Inflammatory macrophage (primary cell): ENCODE measurements at regions not wholly inside any gene's neighbourhood (a gene's known extent, or its start where the extent isn't known, plus 50 kb on each side); places are given as distances from the start of the nearest gene placed in this dataset.

Experiments
- DNase-seq, 2 donors: peaks; one replicate each; pipeline ENCODE4 v3.0.0-alpha.2; 2020 to 2022

DNA sequence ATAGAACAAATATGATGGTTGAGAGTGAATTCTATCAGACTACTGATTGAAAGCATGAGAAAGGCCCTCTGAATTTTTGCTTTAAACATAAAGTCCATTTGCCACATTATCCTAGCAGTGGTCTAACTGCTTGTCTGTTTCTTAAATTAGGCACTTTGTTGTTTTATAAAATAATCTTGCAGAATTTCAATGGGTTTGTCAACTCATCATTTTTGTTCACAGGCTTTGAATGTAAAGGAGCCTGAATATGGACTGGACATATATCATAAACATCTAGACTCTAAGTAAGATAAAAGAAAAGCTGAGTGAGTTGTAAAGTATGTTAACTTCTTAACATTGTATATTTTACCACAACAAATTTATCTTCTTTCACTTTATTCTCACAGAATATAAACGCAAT, 845.9 kb downstream of the SUCLG1 start:
- DNase-seq = no peak

DNA sequence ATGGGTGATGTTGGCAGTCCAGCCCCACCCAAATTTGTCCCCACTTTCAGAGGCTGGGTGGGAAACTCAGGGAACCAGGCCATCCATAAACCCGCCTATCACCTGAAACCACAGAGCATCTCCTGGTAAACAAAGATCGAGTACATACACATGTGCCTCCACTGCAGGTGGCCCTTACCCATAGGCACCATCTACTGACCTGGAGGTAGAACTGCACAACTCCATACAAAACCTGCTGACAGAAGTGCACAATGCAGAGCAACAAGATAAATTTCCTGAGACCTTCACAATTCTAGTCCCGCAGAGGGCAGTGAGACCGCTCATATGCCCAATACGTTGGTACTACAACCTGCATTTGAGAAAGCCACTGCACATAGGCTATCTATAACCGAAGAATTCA, 856.3 kb downstream of the SUCLG1 start:
- no peak for DNase-seq

DNA sequence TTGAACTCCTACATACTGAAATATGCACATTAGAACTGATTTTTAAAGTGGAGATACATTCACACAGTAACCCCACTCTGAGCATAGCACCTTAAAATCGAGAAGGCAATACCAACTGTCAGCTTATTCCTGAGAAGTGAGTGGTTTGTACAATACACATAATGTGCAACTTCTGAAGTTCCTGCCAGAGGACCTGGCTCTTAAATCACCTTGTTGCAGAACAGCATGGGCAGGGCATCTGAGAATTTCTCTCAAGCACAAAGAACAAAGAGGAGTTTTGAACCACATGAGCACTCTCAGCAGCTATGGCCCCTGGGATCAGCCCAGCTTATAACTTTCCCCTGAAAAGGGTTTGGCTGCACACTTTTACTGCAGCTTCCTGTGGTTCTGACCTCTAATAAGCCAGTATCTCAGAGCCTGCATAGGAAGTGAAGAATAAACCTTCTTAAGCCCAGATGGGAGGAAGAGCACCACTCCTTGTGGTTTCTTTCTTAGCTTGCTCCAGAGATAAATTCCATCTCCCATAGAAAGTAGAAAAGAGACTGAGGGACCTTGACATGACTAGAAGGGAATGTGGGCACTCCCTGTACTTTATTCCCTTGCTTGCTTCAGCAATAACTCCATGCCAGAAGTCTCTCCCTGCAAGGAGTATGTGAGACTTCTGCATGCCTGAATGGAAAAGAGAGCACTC, 862.3 kb downstream of the SUCLG1 start:
- no peak for DNase-seq

GRCh38 chr2:83595926-83596325, 863.2 kb downstream of the SUCLG1 start:
- no peak for DNase-seq

DNA sequence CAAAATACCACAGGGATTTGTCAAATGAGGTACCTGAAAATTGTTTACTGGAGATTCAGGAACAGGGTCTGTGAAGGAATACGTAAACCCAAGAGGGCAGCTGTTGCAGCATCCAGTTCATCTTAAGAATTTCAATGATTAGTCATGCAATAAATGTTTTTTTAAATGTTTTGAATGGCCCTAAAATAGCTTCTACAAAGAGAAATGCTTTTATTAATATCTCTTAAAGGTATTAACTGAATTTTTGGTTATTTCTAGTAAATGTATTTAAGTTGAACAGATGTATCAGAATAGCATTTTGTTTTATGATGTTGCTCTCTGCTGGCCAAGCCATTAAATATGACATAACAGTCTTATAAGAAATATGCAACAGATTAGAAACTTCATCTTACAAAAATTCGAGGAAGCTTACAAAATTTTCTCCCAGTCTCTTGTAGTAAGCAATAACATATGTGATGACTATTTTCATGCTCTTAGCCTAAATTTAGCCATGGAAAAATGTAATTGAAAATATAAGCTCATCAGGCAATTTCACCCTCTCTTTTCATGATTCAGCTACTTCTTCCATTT, 863.9 kb downstream of the SUCLG1 start:
- DNase-seq = no peak

DNA sequence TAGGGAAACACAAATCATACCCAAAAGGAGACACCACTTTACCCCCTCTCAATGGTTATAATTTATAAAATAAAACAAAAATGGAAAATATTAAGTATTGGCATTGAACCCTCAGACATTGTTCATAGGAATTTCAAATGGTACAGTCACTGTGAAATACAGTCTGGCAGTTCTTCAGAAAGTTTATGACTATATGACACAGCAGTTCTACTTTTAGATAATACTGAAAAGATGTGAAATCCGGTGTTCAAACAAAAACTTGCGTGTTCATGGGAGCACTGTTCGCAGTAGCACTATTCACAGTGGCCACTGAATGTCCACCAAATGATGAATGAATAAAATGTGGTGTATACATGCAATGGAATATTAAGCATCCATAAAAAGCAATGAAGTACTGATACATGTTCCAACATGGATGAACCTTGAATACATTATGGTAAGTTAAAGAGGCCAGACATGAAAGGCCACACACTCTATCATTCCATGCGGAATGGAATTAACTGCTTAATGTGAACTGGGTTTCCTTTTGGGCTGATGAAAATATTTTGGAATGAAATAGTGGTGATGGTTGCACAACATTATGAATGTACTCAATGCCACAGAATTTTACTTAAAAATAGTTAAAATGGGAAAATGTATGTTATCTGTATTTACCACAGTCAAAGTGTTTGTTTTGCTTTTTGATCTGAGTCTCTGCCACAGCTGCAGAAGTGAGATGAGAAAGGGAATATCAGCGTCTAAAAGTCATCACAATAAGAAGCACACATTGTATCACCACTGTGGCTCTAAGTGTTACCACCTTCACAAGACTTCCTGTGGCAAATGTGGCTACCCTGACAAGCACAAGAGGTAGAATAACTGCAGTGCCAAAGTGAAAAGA, 864.6 kb downstream of the SUCLG1 start:
- DNase-seq = no peak

DNA sequence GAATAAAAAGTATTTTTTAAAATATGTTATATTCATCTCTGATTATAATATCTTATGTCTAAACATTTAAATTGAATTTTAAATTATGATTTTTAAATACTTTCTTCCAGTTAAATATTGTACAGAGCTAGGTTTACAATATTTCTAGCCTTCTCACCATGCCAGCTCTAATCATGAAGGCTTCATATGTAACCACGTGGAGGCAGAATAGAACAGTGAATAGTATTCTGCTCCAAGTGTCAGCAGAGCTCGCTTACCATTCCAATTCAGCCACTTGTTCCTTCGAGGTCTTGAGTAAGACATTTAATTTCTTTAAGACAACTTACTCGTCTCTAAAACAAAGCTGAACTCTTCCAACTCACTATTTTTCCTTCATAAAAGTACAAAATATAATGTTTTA, 871.8 kb downstream of the SUCLG1 start:
- DNase-seq = no peak

- no peak for DNase-seq
Measured at GRCh38 chr2:83585250-83585649, 873.8 kb downstream of the SUCLG1 start.

- no peak for DNase-seq
Measured at GRCh38 chr2:83584672-83585071, 874.4 kb downstream of the SUCLG1 start.

- DNase-seq = no peak
Measured at GRCh38 chr2:83582589-83582988, 876.5 kb downstream of the SUCLG1 start.

DNA sequence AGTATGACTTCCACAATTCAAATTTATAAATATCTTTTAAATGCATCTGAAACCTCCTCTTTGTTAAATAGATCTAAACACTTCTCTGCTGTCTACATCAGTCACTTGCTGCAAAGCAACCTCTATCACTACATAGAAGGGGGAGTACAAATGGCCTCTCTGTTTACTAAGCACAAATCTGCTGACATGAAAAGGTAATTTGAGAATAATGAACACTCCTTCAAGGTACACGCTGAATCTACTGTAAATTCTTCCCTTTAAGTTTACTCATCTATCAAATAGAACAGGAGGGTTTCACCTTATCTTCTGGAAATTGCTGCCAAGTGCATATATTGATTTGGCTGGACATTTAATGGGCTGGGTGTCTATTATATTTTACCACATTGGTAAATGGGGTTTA, 879.6 kb downstream of the SUCLG1 start:
- no peak for DNase-seq

- no peak for DNase-seq
Measured at GRCh38 chr2:83578405-83578804, 880.7 kb downstream of the SUCLG1 start.

GRCh38 chr2:83574614-83575013, 884.5 kb downstream of the SUCLG1 start:
- DNase-seq = no peak

DNA sequence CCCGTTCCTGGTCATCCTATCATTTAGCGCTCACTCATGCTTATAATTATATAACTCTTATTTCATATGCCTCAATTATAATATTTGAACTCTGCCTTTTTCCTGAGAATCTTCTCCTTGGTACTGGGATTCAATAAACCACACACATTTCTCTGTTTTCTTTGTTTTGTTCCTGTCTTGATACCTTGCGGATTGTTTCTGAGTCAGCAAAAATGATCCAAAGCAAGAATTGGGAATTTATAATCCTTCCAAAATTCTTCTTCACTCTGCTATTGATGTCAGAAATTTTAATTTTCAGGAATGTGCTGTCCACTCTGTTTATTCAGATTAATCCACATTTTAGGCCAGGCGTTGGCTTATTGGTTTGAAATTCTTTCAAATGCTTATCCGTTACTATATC, 886.0 kb downstream of the SUCLG1 start:
- no peak for DNase-seq

- no peak for DNase-seq
Measured at GRCh38 chr2:83572400-83572799, 886.7 kb downstream of the SUCLG1 start.

- DNase-seq = no peak
Measured at GRCh38 chr2:83567551-83567950, 891.5 kb downstream of the SUCLG1 start.

- no peak for DNase-seq
Measured at GRCh38 chr2:83565626-83566025, 893.5 kb downstream of the SUCLG1 start.

DNA sequence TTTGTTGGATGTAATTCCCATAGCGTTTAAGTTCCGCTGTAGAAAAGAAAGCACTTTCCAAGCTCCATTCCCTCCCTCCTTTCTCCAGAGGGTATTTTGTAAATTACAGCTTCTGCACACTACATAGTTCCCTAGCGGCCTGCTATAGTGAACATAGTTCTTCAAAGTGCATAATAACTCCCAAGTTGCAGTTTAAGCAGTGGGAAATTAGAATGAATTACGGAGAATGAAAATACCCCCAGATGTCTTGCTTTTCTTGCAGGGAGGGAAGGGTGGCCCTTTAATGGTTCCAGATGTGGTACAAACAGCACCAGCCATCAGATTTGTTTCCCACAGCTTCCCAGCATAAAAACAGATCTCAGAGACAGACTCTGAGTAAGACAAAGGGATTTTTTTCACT, 893.9 kb downstream of the SUCLG1 start:
- DNase-seq = no peak

- no peak for DNase-seq
Measured at GRCh38 chr2:83561592-83561991, 897.5 kb downstream of the SUCLG1 start.

- no peak for DNase-seq
Measured at GRCh38 chr2:83536556-83536955, 922.5 kb downstream of the SUCLG1 start.

GRCh38 chr2:83534416-83534815, 924.7 kb downstream of the SUCLG1 start:
- no peak for DNase-seq

DNA sequence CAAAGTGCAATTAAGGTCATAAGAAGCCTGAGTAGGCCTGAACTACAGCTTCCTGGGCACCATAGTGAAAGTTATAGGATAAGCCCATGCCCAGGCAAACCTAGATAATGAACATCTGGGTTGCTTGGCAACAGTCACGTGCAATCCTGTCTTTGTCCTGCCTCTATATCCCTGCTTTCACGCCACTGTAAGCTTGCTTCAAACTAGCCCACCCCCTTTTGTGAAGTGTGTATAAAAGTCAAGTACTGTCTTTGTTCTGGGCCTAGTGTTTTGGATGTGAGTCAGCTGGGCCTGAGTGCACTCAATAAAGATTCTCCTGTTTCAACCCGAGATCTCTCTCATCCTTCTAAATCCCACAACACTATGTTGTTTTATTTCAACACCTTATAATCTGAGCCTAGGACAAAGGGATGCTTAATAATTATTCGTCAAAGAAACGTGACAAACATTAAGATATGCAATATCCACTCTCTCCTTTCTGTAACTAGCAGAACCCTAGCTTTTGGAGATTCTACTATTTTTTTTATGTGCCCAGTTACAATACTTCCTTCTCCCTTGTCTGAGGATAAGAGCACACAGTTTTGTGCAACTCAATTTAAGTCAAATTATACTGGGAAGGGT, 927.8 kb downstream of the SUCLG1 start:
- no peak for DNase-seq

GRCh38 chr2:83528767-83529166, 930.3 kb downstream of the SUCLG1 start:
- DNase-seq = no peak
